Progenitor cell of endocrine pancreas (in vitro differentiated cells): ENCODE measurements at regions not wholly inside any gene's neighbourhood (a gene's known extent, or its start where the extent isn't known, plus 50 kb on each side); places are given as distances from the start of the nearest gene placed in this dataset.

Source experiments
- DNase-seq: peaks from one replicate; pipeline ENCODE4 v3.0.0; 2021; ENCODE audit warnings: low spot score; ENCODE audit not compliant: unreplicated experiment
- H3K27ac Mint-ChIP-seq: 2 replicates; pipeline ENCODE4 v1.8.0; 2021; ENCODE audit warnings: mild to moderate bottlenecking, moderate library complexity, mixed read lengths
- H3K27me3 Mint-ChIP-seq: 2 replicates; pipeline ENCODE4 v1.8.0; 2021; ENCODE audit warnings: mixed read lengths
- H3K36me3 Mint-ChIP-seq: 2 replicates; pipeline ENCODE4 v1.8.0; 2022; ENCODE audit warnings: mixed read lengths; ENCODE audit not compliant: insufficient read depth
- H3K4me1 Mint-ChIP-seq: 2 replicates; pipeline ENCODE4 v1.8.0; 2021; ENCODE audit warnings: low read depth, mixed read lengths
- H3K4me3 Mint-ChIP-seq: 2 replicates; pipeline ENCODE4 v1.8.0; 2021; ENCODE audit warnings: low read depth, mild to moderate bottlenecking, moderate library complexity, mixed read lengths
- H3K9me3 Mint-ChIP-seq: 2 replicates; pipeline ENCODE4 v1.8.0; 2021; ENCODE audit warnings: low read depth, mixed read lengths
- CTCF ChIP-seq: fragments of 200-600 bp; sonication (generic); IDR thresholded peaks from one replicate; pipeline ENCODE4 v1.5.0; 2021; ENCODE audit warnings: antibody characterized with exemption, mild to moderate bottlenecking; ENCODE audit not compliant: unreplicated experiment

GRCh38 chr1:38360807-38361206, 314.2 kb upstream of the POU3F1 start:
- H3K9me3 Mint-ChIP-seq = peaks cover 3% of the 10 kb centered on the region
- peaks cover 7% of the 10 kb centered on the region for H3K27me3 Mint-ChIP-seq
- H3K4me1 Mint-ChIP-seq = no peaks in the 10 kb centered on the region
- no peak overlapping the region for H3K4me3 Mint-ChIP-seq
- no peak for DNase-seq
- H3K36me3 Mint-ChIP-seq = no peaks in the 10 kb centered on the region
- H3K27ac Mint-ChIP-seq = no peak overlapping the region
- no peak for TF ChIP-seq CTCF

- H3K9me3 Mint-ChIP-seq = peaks cover 4% of the 10 kb centered on the region
- DNase-seq = no peak
- H3K4me3 Mint-ChIP-seq = no peak overlapping the region
- no peak for TF ChIP-seq CTCF
- peaks cover 2% of the 10 kb centered on the region for H3K4me1 Mint-ChIP-seq
- H3K27me3 Mint-ChIP-seq = peaks cover 4% of the 10 kb centered on the region
- no peak overlapping the region for H3K27ac Mint-ChIP-seq
- H3K36me3 Mint-ChIP-seq = no peaks in the 10 kb centered on the region
These were observed 307.4 kb upstream of the POU3F1 start for GRCh38 chr1:38353956-38354355.

GRCh38 chr1:38352869-38353268, 306.3 kb upstream of the POU3F1 start:
- Mint-ChIP-seq H3K36me3 (no peaks in the 10 kb centered on the region), H3K4me1 (peaks cover 2% of the 10 kb centered on the region), H3K4me3 (no peak overlapping the region), H3K27ac (no peak overlapping the region), H3K9me3 (peaks cover 11% of the 10 kb centered on the region), H3K27me3 (peaks cover 13% of the 10 kb centered on the region)
- DNase-seq = no peak
- TF ChIP-seq CTCF = no peak

- Mint-ChIP-seq H3K4me1 (no peaks in the 10 kb centered on the region), H3K9me3 (peaks cover 22% of the 10 kb centered on the region), H3K4me3 (no peak overlapping the region), H3K36me3 (no peaks in the 10 kb centered on the region), H3K27me3 (peaks cover 13% of the 10 kb centered on the region), H3K27ac (no peak overlapping the region)
- DNase-seq = no peak
- TF ChIP-seq CTCF = no peak
These were observed 301.0 kb upstream of the POU3F1 start for GRCh38 chr1:38347446-38348175.

GRCh38 chr1:38344716-38345115, 298.1 kb upstream of the POU3F1 start:
- no peak for TF ChIP-seq CTCF
- peaks cover under 1% of the 10 kb centered on the region for H3K4me1 Mint-ChIP-seq
- H3K4me3 Mint-ChIP-seq = no peak overlapping the region
- no peak overlapping the region for H3K27ac Mint-ChIP-seq
- H3K9me3 Mint-ChIP-seq = peaks cover 22% of the 10 kb centered on the region
- no peaks in the 10 kb centered on the region for H3K36me3 Mint-ChIP-seq
- DNase-seq = no peak
- H3K27me3 Mint-ChIP-seq = peaks cover 31% of the 10 kb centered on the region
